SK-N-SH treated with all-trans-retinoic acid at 6 μM for 48 hours (cell line): ENCODE measurements at regions not wholly inside any gene's neighbourhood (a gene's known extent, or its start where the extent isn't known, plus 50 kb on each side); places are given as distances from the start of the nearest gene placed in this dataset.

Experiments
- GLIS3 ChIP-seq: fragments of 250-450 bp; sonication (Bioruptor Pico); IDR thresholded peaks from 2 replicates; pipeline ENCODE4 v1.5.0; 2020; ENCODE audit warnings: mild to moderate bottlenecking, moderate library complexity
- ISL1 ChIP-seq: fragments of 250-450 bp; sonication (Bioruptor Pico); IDR thresholded peaks from 2 replicates; pipeline ENCODE4 v2.1.2; 2022; ENCODE audit warnings: mild to moderate bottlenecking, moderate library complexity
- PPARA ChIP-seq: fragments of 250-450 bp; sonication (Bioruptor Pico); IDR thresholded peaks from 2 replicates; pipeline ENCODE4 v1.5.0; 2020; ENCODE audit warnings: mild to moderate bottlenecking, borderline replicate concordance
- ZC3H10 ChIP-seq: fragments of 250-450 bp; sonication (Bioruptor Pico); IDR thresholded peaks from 2 replicates; pipeline ENCODE4 v1.5.1; 2021; ENCODE audit warnings: mild to moderate bottlenecking, moderate library complexity
- ZFP3 ChIP-seq: fragments of 250-450 bp; sonication (Bioruptor Pico); IDR thresholded peaks from 2 replicates; pipeline ENCODE4 v1.5.0; 2020; ENCODE audit warnings: mild to moderate bottlenecking, moderate library complexity
- TF ChIP-seq, protein P1 (sequence below): fragments of 250-450 bp; sonication (Bioruptor Pico); IDR thresholded peaks from 2 replicates; pipeline ENCODE4 v1.8.0; 2020; ENCODE audit warnings: mild to moderate bottlenecking, moderate library complexity, borderline replicate concordance

GRCh38 chr10:47101807-47102206 lies 190.6 kb downstream of the PTPN20 start:
- TF ChIP-seq ZFP3 (CRISPR knock-in tag) (no peak), ZC3H10 (no peak), GLIS3 (CRISPR knock-in tag) (no peak), PPARA (CRISPR knock-in tag) (no peak), ISL1 (no peak)
- TF ChIP-seq, protein P1, sequence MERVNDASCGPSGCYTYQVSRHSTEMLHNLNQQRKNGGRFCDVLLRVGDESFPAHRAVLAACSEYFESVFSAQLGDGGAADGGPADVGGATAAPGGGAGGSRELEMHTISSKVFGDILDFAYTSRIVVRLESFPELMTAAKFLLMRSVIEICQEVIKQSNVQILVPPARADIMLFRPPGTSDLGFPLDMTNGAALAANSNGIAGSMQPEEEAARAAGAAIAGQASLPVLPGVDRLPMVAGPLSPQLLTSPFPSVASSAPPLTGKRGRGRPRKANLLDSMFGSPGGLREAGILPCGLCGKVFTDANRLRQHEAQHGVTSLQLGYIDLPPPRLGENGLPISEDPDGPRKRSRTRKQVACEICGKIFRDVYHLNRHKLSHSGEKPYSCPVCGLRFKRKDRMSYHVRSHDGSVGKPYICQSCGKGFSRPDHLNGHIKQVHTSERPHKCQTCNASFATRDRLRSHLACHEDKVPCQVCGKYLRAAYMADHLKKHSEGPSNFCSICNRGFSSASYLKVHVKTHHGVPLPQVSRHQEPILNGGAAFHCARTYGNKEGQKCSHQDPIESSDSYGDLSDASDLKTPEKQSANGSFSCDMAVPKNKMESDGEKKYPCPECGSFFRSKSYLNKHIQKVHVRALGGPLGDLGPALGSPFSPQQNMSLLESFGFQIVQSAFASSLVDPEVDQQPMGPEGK (CRISPR knock-in tag) = no peak
